Right lobe of liver (tissue), 6 donors: ENCODE measurements at regions not wholly inside any gene's neighbourhood (a gene's known extent, or its start where the extent isn't known, plus 50 kb on each side); places are given as distances from the start of the nearest gene placed in this dataset.
A peak's percentile ranks its signal among the peaks of the same experiment; 100 is the strongest.

Source experiments
- ATAC-seq, 4 donors: fragments of 200-7000 bp; cut with Tn5 transposase; one replicate each; pipeline ENCODE4 v1.9.1; 2020; ENCODE audit warnings: mild to moderate bottlenecking in 4 of 4, moderate library complexity in 4 of 4
- DNase-seq, 3 donors: peaks; one replicate each; pipeline ENCODE4 v3.0.0-alpha.2; 2020
- H3K27ac ChIP-seq, 3 donors: fragments of 200-600 bp; one replicate each; pipeline ENCODE4 v1.8.0; 2022
- H3K27me3 ChIP-seq, 2 donors: fragments of 200-600 bp; one replicate each; pipeline ENCODE4 v1.8.0; 2022
- H3K36me3 ChIP-seq, 4 donors: fragments of 200-600 bp; sonication (generic) in 1 of 4; one replicate each; pipeline versions ENCODE4 v1.5.1 to v1.8.0; 2017 to 2022; ENCODE audit warnings: control low read depth in 1 of 4
- H3K4me1 ChIP-seq, 4 donors: fragments of 200-600 bp; sonication (generic) in 1 of 4; one replicate each; pipeline versions ENCODE4 v1.5.1 to v1.8.0; 2017 to 2022; ENCODE audit warnings: control low read depth in 1 of 4
- H3K4me3 ChIP-seq, 3 donors: fragments of 200-600 bp; one replicate each; pipeline ENCODE4 v1.8.0; 2022
- H3K9me3 ChIP-seq, 4 donors: fragments of 200-600 bp; sonication (generic) in 1 of 4; one replicate each; pipeline versions ENCODE4 v1.5.1 to v1.8.0; 2017 to 2022; ENCODE audit warnings: control low read depth in 1 of 4
- POLR2A ChIP-seq: fragments of 450-650 bp; IDR thresholded peaks from one replicate; pipeline ENCODE4 v1.6.1; 2017; ENCODE audit warnings: antibody characterized with exemption, mild to moderate bottlenecking
- WGBS: methylation state at CpG from one replicate; pipeline ENCODE4 v1.1.6; 2018; ENCODE audit warnings: low coverage, low lambda C conversion rate; ENCODE audit not compliant: insufficient coverage; ENCODE audit errors: missing lambda C conversion rate; 5-methylcytosine and 5-hydroxymethylcytosine counted together
- intact Hi-C, 2 donors: fragments of 100-400 bp; cut with DNase I; formaldehyde crosslinking; loops; one replicate each; pipeline versions ENCODE4 v1.11.2 to v1.14.1; 2022
- TF ChIP-seq, protein P1 (sequence below), 4 donors: fragments of 200-600 bp in 3 of 4; fragments of 450-650 bp in 1 of 4; IDR thresholded peaks; one replicate each; pipeline versions ENCODE4 v1.5.1 to v1.8.0; 2016 to 2022; ENCODE audit warnings: antibody characterized with exemption in 4 of 4, mild to moderate bottlenecking in 2 of 4
- donor health status: DM: no; HTN: yes; CAD: no.
- donor health status: DM: no; HTN: no; CAD: no.
- donor health status: DM: no; HTN: no; CAD: no.
- donor health status: DM: no; HTN: yes; CAD: no.
- donor health status: DM: no; HTN: yes; CAD: no.

DNA sequence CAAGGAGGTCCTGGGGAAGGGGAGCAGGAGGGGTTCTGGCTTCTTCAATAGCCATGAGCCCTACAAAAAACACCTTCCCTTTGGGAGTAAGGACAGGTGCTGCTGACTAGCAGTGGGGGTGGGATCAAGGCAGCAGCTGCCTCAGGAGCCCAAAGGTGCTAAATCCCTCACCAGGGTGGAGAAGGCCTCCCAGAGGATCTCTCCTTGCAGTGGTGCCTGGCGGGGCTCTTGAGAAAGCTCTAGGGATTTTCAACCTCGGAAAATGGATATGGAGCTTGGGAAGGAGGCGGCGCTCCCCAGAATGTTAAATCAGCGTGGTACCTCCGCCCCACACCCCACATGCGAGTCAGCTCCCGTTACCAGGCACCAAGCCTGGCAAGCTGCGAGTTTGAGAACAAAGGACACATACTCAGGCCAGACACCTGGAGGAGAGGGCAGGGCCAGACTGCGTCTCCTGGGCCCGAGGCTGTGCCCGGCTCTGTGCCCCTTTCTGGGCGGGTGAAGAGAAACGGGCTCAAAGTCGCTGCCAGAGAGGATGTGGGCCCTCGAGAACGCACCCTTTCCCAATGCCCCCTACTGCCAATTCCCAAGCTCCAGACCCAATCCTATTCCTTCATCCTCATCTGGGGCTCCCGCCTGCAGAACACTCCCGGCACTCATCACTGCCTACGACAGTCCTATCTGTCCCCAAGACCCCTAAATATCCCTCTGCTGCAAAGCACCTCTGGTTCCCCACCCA lies 139.0 kb downstream of the BRD1 start:
- intact Hi-C loops: no loop called here
- no peak overlapping the region for H3K27ac ChIP-seq
- H3K27me3 ChIP-seq: no peaks in the 10 kb centered on the region
- H3K4me1 ChIP-seq: no peaks in the 10 kb centered on the region
- ATAC-seq: no peak
- 64% methylated on average over 6 of the region's 20 CpGs for WGBS
- H3K9me3 ChIP-seq: no peaks in the 10 kb centered on the region
- no peak overlapping the region for H3K4me3 ChIP-seq
- no peak for DNase-seq
- H3K36me3 ChIP-seq: no peaks in the 10 kb centered on the region
- TF ChIP-seq, protein P1, sequence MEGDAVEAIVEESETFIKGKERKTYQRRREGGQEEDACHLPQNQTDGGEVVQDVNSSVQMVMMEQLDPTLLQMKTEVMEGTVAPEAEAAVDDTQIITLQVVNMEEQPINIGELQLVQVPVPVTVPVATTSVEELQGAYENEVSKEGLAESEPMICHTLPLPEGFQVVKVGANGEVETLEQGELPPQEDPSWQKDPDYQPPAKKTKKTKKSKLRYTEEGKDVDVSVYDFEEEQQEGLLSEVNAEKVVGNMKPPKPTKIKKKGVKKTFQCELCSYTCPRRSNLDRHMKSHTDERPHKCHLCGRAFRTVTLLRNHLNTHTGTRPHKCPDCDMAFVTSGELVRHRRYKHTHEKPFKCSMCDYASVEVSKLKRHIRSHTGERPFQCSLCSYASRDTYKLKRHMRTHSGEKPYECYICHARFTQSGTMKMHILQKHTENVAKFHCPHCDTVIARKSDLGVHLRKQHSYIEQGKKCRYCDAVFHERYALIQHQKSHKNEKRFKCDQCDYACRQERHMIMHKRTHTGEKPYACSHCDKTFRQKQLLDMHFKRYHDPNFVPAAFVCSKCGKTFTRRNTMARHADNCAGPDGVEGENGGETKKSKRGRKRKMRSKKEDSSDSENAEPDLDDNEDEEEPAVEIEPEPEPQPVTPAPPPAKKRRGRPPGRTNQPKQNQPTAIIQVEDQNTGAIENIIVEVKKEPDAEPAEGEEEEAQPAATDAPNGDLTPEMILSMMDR (IDR thresholded peaks at IDR 0.05): no peak
- no peak for TF ChIP-seq POLR2A

DNA sequence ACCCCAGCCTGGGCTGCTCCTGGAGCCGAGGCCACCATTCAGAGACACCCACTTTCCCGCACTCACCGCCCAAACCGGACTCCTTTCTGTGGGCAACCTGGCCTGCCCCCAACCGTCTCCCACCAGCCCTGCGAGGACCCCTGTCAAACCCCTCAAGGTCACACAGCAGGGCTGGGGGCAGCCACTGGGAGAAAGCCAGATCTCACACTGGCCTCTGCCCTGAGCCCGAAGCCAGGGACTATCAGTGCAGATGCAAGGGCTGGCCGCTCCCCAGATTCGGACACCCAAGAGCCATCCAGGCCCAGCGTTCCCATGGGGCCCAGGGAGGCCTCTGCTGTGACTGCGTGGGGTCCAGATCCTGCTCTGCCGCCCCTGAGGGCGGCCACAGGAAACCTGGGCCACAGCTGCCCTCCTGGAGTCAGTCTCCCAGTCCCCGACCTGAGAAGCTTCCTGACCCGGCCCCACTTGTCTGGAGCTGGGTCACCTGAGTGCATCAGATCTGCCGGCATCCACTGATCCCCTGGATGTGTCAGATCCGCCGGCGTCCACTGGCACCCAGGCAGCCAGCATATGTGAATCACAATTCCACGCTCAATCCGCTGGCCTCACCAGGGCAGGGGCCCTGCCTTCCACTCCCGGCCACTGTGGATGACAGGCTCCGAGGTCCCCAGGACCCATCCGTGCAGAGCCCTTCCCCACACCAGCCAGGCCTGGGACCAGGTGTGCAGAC lies 139.7 kb downstream of the BRD1 start:
- 78% methylated on average over 7 of the region's 24 CpGs for WGBS
- Histone ChIP-seq H3K27ac (no peak overlapping the region), H3K36me3 (no peaks in the 10 kb centered on the region), H3K4me1 (no peaks in the 10 kb centered on the region), H3K9me3 (no peaks in the 10 kb centered on the region), H3K27me3 (no peaks in the 10 kb centered on the region), H3K4me3 (no peak overlapping the region)
- no peak for TF ChIP-seq POLR2A
- TF ChIP-seq, protein P1 (IDR thresholded peaks at IDR 0.05): no peak
- no peak for ATAC-seq
- intact Hi-C loops: no loop called here
- no peak for DNase-seq

DNA sequence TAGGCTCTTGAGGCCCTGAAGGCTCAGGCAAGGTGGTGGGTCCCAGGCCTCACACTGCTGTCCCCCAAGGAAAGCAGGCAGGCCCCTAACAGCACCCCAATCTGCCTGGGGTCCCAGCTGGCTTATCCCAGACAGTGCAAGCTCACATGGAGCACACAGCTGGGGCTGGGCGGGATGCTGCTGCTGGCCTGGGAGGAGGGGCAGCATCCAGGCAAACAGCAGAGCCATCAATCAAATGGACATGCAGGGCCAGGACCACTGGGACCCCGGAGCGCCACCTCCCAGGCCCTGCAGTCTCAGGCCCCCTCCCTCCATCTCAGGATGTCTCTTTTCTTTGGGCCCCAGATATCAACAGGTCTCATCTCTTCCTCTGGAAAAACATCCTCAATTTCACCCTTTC lies 140.3 kb downstream of the BRD1 start:
- no peak overlapping the region for H3K27ac ChIP-seq
- H3K27me3 ChIP-seq: no peaks in the 10 kb centered on the region
- intact Hi-C loops: no loop called here
- ATAC-seq: no peak
- H3K4me1 ChIP-seq: no peaks in the 10 kb centered on the region
- no peak for DNase-seq
- no peaks in the 10 kb centered on the region for H3K36me3 ChIP-seq
- no peak overlapping the region for H3K4me3 ChIP-seq
- WGBS: no CpG with 5 or more reads among the region's 3 CpGs
- no peak for TF ChIP-seq POLR2A
- TF ChIP-seq, protein P1 (IDR thresholded peaks at IDR 0.05): no peak
- H3K9me3 ChIP-seq: no peaks in the 10 kb centered on the region

DNA sequence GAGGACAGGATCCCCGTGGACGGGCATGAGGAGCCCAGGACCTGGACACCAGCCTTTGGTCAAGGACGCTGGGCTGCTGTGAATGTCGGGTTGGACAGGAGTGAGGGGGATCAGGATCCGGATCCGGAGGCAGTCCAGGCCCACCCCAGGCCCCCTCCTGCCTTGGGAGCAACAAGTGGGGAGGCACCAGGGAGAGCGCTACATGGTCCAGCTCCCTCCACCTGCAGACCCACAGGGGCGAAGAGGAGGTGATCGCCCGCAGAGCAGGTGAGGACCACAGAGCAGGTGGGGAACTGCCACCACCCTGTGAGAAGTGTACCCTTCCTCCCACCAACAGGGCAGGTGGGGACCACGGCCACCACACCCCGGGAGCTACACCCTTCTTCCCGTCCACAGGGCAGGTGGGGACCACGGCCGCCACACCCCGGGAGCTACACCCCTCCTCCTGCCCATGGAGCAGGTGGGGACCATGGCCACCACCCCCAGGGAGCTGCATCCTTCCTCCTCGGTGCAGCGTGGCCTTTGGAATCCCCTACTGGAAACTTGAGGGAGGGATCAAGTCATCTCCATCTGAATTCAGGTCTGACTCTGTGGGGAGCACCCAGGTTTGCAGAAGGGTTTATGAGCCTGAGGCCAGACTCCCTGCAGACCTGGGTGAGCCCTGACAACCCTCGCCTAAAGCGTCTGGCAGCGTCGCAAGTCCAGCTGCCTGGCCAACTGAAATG lies 141.0 kb downstream of the BRD1 start:
- no peak for TF ChIP-seq POLR2A
- TF ChIP-seq, protein P1 (IDR thresholded peaks at IDR 0.05): no peak
- no peaks in the 10 kb centered on the region for H3K9me3 ChIP-seq

More for the DNA sequence above, 141.0 kb downstream of the BRD1 start:
- intact Hi-C loops: no loop called here
- H3K4me1 ChIP-seq: no peaks in the 10 kb centered on the region
- H3K4me3 ChIP-seq: no peak overlapping the region
- WGBS: 61% methylated on average over 6 of the region's 22 CpGs
- H3K27me3 ChIP-seq: no peaks in the 10 kb centered on the region
- H3K27ac ChIP-seq: no peak overlapping the region
- ATAC-seq (peak in 1 of 4 donors; percentile 31), DNase-seq (no peak)
- H3K36me3 ChIP-seq: no peaks in the 10 kb centered on the region
